ENCODE measurements at regions not wholly inside any gene's neighbourhood (a gene's known extent, or its start where the extent isn't known, plus 50 kb on each side); places are given as distances from the start of the nearest gene placed in this dataset.

GRCh38 chr11:79942090-79942489, 501.3 kb upstream of the TENM4 start:
- ChIA-PET CTCF (no interaction called here), POLR2A (no interaction called here)

- ChIA-PET POLR2A (no interaction called here), CTCF (no interaction called here)
These were observed 500.3 kb upstream of the TENM4 start for GRCh38 chr11:79940974-79941735.

- ChIA-PET POLR2A (no interaction called here), CTCF (no interaction called here)
These were observed 499.3 kb upstream of the TENM4 start for GRCh38 chr11:79940165-79940564.

- CTCF ChIA-PET: no interaction called here
These were observed 498.3 kb upstream of the TENM4 start for GRCh38 chr11:79939111-79939510.

GRCh38 chr11:79937676-79938334, 497.0 kb upstream of the TENM4 start:
- ChIA-PET CTCF (no interaction called here), POLR2A (no interaction called here)

More at GRCh38 chr11:79939111-79939510, 498.3 kb upstream of the TENM4 start:
- POLR2A ChIA-PET: no interaction called here

- ChIA-PET CTCF (no interaction called here), POLR2A (no interaction called here)
These were observed 491.8 kb upstream of the TENM4 start for GRCh38 chr11:79932612-79933011.

- CTCF ChIA-PET: no interaction called here
These were observed 490.9 kb upstream of the TENM4 start for GRCh38 chr11:79931692-79932091.

GRCh38 chr11:79926707-79927106, 485.9 kb upstream of the TENM4 start:
- CTCF ChIA-PET: no interaction called here

More at GRCh38 chr11:79931692-79932091, 490.9 kb upstream of the TENM4 start:
- POLR2A ChIA-PET: no interaction called here

GRCh38 chr11:79925570-79925969, 484.7 kb upstream of the TENM4 start:
- POLR2A ChIA-PET: no interaction called here
- CTCF ChIA-PET: no interaction called here

More at GRCh38 chr11:79926707-79927106, 485.9 kb upstream of the TENM4 start:
- POLR2A ChIA-PET: no interaction called here

GRCh38 chr11:79922641-79923040, 481.8 kb upstream of the TENM4 start:
- POLR2A ChIA-PET: no interaction called here

GRCh38 chr11:79920480-79920879, 479.6 kb upstream of the TENM4 start:
- ChIA-PET POLR2A (no interaction called here), CTCF (no interaction called here)

More at GRCh38 chr11:79922641-79923040, 481.8 kb upstream of the TENM4 start:
- CTCF ChIA-PET: no interaction called here

GRCh38 chr11:79919350-79919749, 478.5 kb upstream of the TENM4 start:
- ChIA-PET POLR2A (no interaction called here), CTCF (no interaction called here)

- POLR2A ChIA-PET: no interaction called here
- CTCF ChIA-PET: no interaction called here
These were observed 478.0 kb upstream of the TENM4 start for GRCh38 chr11:79918846-79919245.

- POLR2A ChIA-PET: no interaction called here
- CTCF ChIA-PET: no interaction called here
These were observed 465.3 kb upstream of the TENM4 start for GRCh38 chr11:79906164-79906563.

- ChIA-PET POLR2A (no interaction called here), CTCF (no interaction called here)
These were observed 461.7 kb upstream of the TENM4 start for GRCh38 chr11:79902493-79902892.

- ChIA-PET POLR2A (no interaction called here), CTCF (no interaction called here)
These were observed 457.1 kb upstream of the TENM4 start for GRCh38 chr11:79897896-79898295.

GRCh38 chr11:79896258-79896657, 455.4 kb upstream of the TENM4 start:
- POLR2A ChIA-PET: no interaction called here
- CTCF ChIA-PET: no interaction called here

- POLR2A ChIA-PET: no interaction called here
- CTCF ChIA-PET: no interaction called here
These were observed 453.3 kb upstream of the TENM4 start for GRCh38 chr11:79894111-79894510.

GRCh38 chr11:79890272-79890671, 449.4 kb upstream of the TENM4 start:
- POLR2A ChIA-PET: no interaction called here
- CTCF ChIA-PET: no interaction called here

GRCh38 chr11:79864882-79865281, 424.1 kb upstream of the TENM4 start:
- CTCF ChIA-PET: no interaction called here
- POLR2A ChIA-PET: no interaction called here

GRCh38 chr11:79860336-79860735, 419.5 kb upstream of the TENM4 start:
- ChIA-PET CTCF (no interaction called here), POLR2A (no interaction called here)
